ENCODE measurements at regions not wholly inside any gene's neighbourhood (a gene's known extent, or its start where the extent isn't known, plus 50 kb on each side); places are given as distances from the start of the nearest gene placed in this dataset.
"Not testable (repeated sequence)": the region's sequence is repeated elsewhere in the genome, so short reads cannot be mapped to it uniquely, and the experiment has no call there.

GRCh38 chr11:45372414-45372813 is 86.3 kb upstream of the SYT13 start:
- not testable (repeated sequence) for TF ChIP-seq POLR2A, CTCF, POLR2AphosphoS5 (IDR thresholded peaks at IDR 0.05)
